C4-2B (cell line): ENCODE measurements at regions not wholly inside any gene's neighbourhood (a gene's known extent, or its start where the extent isn't known, plus 50 kb on each side); places are given as distances from the start of the nearest gene placed in this dataset.

Experiments used
- ZFX ChIP-seq: fragments of 450-650 bp; IDR thresholded peaks from 2 replicates; pipeline ENCODE4 v1.6.1; 2017
- TF ChIP-seq, protein P1 (sequence below): fragments of 450-650 bp; conservative IDR thresholded peaks from 2 replicates; pipeline ENCODE4 v1.5.1; 2017; ENCODE audit warnings: mild to moderate bottlenecking

GRCh38 chr7:40990841-40991240, 712.0 kb downstream of the INHBA start:
- TF ChIP-seq, protein P1, sequence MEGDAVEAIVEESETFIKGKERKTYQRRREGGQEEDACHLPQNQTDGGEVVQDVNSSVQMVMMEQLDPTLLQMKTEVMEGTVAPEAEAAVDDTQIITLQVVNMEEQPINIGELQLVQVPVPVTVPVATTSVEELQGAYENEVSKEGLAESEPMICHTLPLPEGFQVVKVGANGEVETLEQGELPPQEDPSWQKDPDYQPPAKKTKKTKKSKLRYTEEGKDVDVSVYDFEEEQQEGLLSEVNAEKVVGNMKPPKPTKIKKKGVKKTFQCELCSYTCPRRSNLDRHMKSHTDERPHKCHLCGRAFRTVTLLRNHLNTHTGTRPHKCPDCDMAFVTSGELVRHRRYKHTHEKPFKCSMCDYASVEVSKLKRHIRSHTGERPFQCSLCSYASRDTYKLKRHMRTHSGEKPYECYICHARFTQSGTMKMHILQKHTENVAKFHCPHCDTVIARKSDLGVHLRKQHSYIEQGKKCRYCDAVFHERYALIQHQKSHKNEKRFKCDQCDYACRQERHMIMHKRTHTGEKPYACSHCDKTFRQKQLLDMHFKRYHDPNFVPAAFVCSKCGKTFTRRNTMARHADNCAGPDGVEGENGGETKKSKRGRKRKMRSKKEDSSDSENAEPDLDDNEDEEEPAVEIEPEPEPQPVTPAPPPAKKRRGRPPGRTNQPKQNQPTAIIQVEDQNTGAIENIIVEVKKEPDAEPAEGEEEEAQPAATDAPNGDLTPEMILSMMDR = no peak
- no peak for TF ChIP-seq ZFX
